MM.1S (cell line): ENCODE measurements at regions not wholly inside any gene's neighbourhood (a gene's known extent, or its start where the extent isn't known, plus 50 kb on each side); places are given as distances from the start of the nearest gene placed in this dataset.

Experiments used
- EZH2 ChIP-seq: fragments of 300-600 bp; sonication (generic); optimal IDR thresholded peaks from 2 replicates; pipeline ENCODE3; 2017; ENCODE audit warnings: low read depth, mild to moderate bottlenecking, antibody characterized with exemption, low read length, mixed read lengths
- TF ChIP-seq, protein P1 (sequence below): fragments of 300-600 bp; sonication (generic); IDR thresholded peaks from 2 replicates; pipeline ENCODE4 v1.5.1; 2016; ENCODE audit warnings: antibody characterized with exemption, low read length, mixed read lengths

DNA sequence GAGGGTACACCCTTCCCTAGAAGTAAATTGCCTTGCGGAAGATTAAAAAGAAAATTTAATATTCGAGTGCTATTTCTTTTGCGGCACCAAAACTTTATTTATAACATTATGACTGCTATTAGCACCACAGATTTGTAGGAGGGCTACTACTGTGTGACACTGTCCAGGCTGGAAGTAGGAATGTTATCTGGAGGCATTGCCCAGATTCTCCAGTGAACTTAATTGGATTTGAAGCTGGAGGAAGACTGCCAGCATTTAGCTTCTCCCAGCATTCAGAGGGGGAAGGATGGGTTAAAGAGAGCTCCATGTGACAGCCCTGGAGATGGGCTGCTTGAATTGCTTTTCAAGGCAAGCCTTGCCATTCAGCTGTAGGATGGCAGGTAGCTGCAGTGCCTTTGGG is 107.0 kb upstream of the RBM19 start:
- TF ChIP-seq, protein P1, sequence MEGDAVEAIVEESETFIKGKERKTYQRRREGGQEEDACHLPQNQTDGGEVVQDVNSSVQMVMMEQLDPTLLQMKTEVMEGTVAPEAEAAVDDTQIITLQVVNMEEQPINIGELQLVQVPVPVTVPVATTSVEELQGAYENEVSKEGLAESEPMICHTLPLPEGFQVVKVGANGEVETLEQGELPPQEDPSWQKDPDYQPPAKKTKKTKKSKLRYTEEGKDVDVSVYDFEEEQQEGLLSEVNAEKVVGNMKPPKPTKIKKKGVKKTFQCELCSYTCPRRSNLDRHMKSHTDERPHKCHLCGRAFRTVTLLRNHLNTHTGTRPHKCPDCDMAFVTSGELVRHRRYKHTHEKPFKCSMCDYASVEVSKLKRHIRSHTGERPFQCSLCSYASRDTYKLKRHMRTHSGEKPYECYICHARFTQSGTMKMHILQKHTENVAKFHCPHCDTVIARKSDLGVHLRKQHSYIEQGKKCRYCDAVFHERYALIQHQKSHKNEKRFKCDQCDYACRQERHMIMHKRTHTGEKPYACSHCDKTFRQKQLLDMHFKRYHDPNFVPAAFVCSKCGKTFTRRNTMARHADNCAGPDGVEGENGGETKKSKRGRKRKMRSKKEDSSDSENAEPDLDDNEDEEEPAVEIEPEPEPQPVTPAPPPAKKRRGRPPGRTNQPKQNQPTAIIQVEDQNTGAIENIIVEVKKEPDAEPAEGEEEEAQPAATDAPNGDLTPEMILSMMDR, result no peak
- TF ChIP-seq EZH2, result no peak
